B cell (primary cell): ENCODE measurements at regions not wholly inside any gene's neighbourhood (a gene's known extent, or its start where the extent isn't known, plus 50 kb on each side); places are given as distances from the start of the nearest gene placed in this dataset.

Experiments
- ATAC-seq: fragments of 200-7000 bp; cut with Tn5 transposase; one replicate; pipeline ENCODE4 v1.10.0; 2021; ENCODE audit warnings: low read depth, mild to moderate bottlenecking, moderate number of reproducible peaks, moderate library complexity
- CTCF ChIA-PET: fragments of 350-600 bp; sonication (Branson Sonifier 250); formaldehyde crosslinking; loops from one replicate; lab custom pipeline; 2021; ENCODE audit warnings: antibody characterized with exemption, inconsistent platforms; lab: Charles Lee
- POLR2A ChIA-PET: fragments of 350-600 bp; sonication (Branson Sonifier 250); formaldehyde crosslinking; loops from one replicate; lab custom pipeline; 2021; ENCODE audit warnings: antibody characterized with exemption; lab: Charles Lee
- DNase-seq: peaks from one replicate; pipeline ENCODE4 v3.0.0; 2013
- H2AFZ ChIP-seq: 2 replicates; pipeline ENCODE4 v1.6.1; 2012; ENCODE audit warnings: mild to moderate bottlenecking, low read depth, low read length; ENCODE audit not compliant: insufficient read depth, poor library complexity, severe bottlenecking
- H3K27ac ChIP-seq, 2 donors: 1 replicate in 1 of 2; 2 replicates in 1 of 2; pipeline ENCODE4 v1.5.1; 2012 to 2013; ENCODE audit warnings: low read length in 2 of 2, mild to moderate bottlenecking in 2 of 2, moderate library complexity in 1 of 2
- H3K27me3 ChIP-seq, 4 experiments: fragments of 200-600 bp in 1 of 4; sonication (generic) in 1 of 4; replicated peaks in 1 of 4; 1 replicate in 2 of 4; 2 replicates in 2 of 4; pipeline versions ENCODE4 v1.6.1 to v1.7.0; 2013 to 2016; ENCODE audit warnings: low read length in 3 of 4, mild to moderate bottlenecking in 2 of 4, mixed read lengths in 1 of 4, moderate library complexity in 1 of 4; ENCODE audit not compliant: insufficient read depth in 4 of 4, control insufficient read depth in 3 of 4; ENCODE audit errors: control extremely low read depth in 1 of 4
- H3K36me3 ChIP-seq, 2 experiments: replicated peaks in 1 of 2; 1 replicate in 1 of 2; 2 replicates in 1 of 2; pipeline versions ENCODE4 v1.6.1 to v1.7.1; 2013; ENCODE audit warnings: low read length in 1 of 2; ENCODE audit not compliant: insufficient read depth in 2 of 2, control insufficient read depth in 1 of 2; ENCODE audit errors: control extremely low read depth in 1 of 2, extremely low read depth in 1 of 2
- H3K4me1 ChIP-seq, 2 donors: fragments of 200-600 bp in 1 of 2; sonication (generic) in 1 of 2; 1 replicate in 1 of 2; 2 replicates in 1 of 2; pipeline versions ENCODE4 v1.5.1 to v1.6.1; 2013 to 2017; ENCODE audit warnings: low read length in 2 of 2; ENCODE audit not compliant: control insufficient read depth in 2 of 2, insufficient read depth in 2 of 2
- H3K4me2 ChIP-seq: replicated peaks from 2 replicates; pipeline ENCODE3; 2012; ENCODE audit warnings: mild to moderate bottlenecking, low read depth, low read length; ENCODE audit not compliant: poor library complexity, severe bottlenecking
- H3K4me3 ChIP-seq, 5 experiments: fragments of 200-600 bp in 1 of 5; sonication (generic) in 1 of 5; 1 replicate in 3 of 5; 2 replicates in 2 of 5; pipeline versions ENCODE4 v1.5.1 to v1.7.0; 2011 to 2016; ENCODE audit warnings: low read length in 4 of 5, mild to moderate bottlenecking in 4 of 5, low read depth in 2 of 5, control low read depth in 1 of 5, moderate library complexity in 1 of 5; ENCODE audit not compliant: insufficient read depth in 1 of 5; ENCODE audit errors: control extremely low read depth in 1 of 5, extremely low read depth in 1 of 5
- H3K79me2 ChIP-seq: fragments of 200-600 bp; sonication (generic); one replicate; pipeline ENCODE4 v1.6.0; 2016; ENCODE audit warnings: low read length; ENCODE audit not compliant: control insufficient read depth, insufficient read depth
- H3K9ac ChIP-seq: fragments of 200-600 bp; sonication (generic); 2 replicates; pipeline ENCODE4 v1.6.1; 2017; ENCODE audit warnings: mild to moderate bottlenecking, low read length, moderate library complexity
- H3K9me3 ChIP-seq, 3 donors: one replicate each; pipeline versions ENCODE4 v1.6.1 to v1.7.1; 2013; ENCODE audit warnings: low read length in 2 of 3; ENCODE audit not compliant: control insufficient read depth in 2 of 3, insufficient read depth in 1 of 3; ENCODE audit errors: control extremely low read depth in 1 of 3
- H4K20me1 ChIP-seq: 2 replicates; pipeline ENCODE4 v1.6.0; 2012; ENCODE audit warnings: mild to moderate bottlenecking, low read length; ENCODE audit not compliant: insufficient read depth, control insufficient read depth, poor library complexity, severe bottlenecking
- H3K27ac Mint-ChIP-seq: one replicate; pipeline ENCODE4 v1.8.0; 2021; ENCODE audit warnings: mixed read lengths
- H3K27me3 Mint-ChIP-seq: one replicate; pipeline ENCODE4 v1.8.0; 2021; ENCODE audit warnings: mixed read lengths
- H3K4me1 Mint-ChIP-seq: one replicate; pipeline ENCODE4 v1.8.0; 2021; ENCODE audit warnings: mixed read lengths
- H3K4me3 Mint-ChIP-seq: one replicate; pipeline ENCODE4 v1.8.0; 2021; ENCODE audit warnings: mixed read lengths
- H3K9me3 Mint-ChIP-seq: one replicate; pipeline ENCODE4 v1.8.0; 2022; ENCODE audit warnings: mixed read lengths; ENCODE audit not compliant: insufficient read depth
- EZH2 ChIP-seq: IDR thresholded peaks from 2 replicates; pipeline ENCODE4 v1.6.1; 2012; ENCODE audit warnings: borderline replicate concordance, low read depth, mild to moderate bottlenecking, moderate library complexity, low read length; ENCODE audit not compliant: insufficient read depth, poor library complexity, severe bottlenecking
- WGBS: methylation state at CpG from one replicate; pipeline ENCODE4 v1.1.5; 2013; ENCODE audit warnings: missing lambda C conversion rate; ENCODE audit not compliant: insufficient coverage; 5-methylcytosine and 5-hydroxymethylcytosine counted together
- intact Hi-C: fragments of 100-400 bp; cut with micrococcal nuclease; formaldehyde crosslinking; loops from one replicate; pipeline ENCODE4 v1.10.0; 2022
- TF ChIP-seq, protein P1 (sequence below): fragments of 200-600 bp; IDR thresholded peaks from one replicate; pipeline ENCODE4 v1.8.0; 2022; ENCODE audit warnings: antibody characterized with exemption, mild to moderate bottlenecking

DNA sequence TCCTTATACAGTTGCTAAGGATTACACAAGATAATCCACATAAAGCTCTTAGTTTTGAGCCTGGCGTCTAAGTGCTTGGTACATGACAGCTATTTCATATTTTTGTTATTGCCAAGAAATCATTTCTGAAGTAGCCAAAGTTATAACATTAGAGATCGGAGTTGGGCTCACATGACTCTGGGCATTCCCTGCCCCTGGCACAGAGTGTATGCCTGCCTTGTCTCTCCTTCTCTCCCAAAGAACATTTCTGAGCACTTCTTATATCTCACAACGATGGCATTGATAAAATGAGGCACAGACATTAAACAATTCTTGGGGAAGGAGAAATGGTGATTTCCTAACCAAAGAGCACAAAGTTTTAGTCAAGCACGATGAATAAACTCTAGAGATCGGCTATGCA, 87.7 kb upstream of the DDX18 start:
- Histone ChIP-seq H4K20me1 (no peaks in the 10 kb centered on the region), H3K36me3 (no peaks in the 10 kb centered on the region), H3K27me3 (no peaks in the 10 kb centered on the region), H3K9me3 (peaks cover 0 to 5% (median 1%) of the 10 kb centered on the region in 3 donors), H2AFZ (no peak overlapping the region), H3K79me2 (no peaks in the 10 kb centered on the region), H3K9ac (no peak overlapping the region), H3K4me1 (no peaks in the 10 kb centered on the region), H3K27ac (no peak overlapping the region), H3K4me2 (no peak overlapping the region), H3K4me3 (no peak overlapping the region)
- H3K4me3 Mint-ChIP-seq: no peak overlapping the region
- no peaks in the 10 kb centered on the region for H3K4me1 Mint-ChIP-seq
- no peaks in the 10 kb centered on the region for H3K9me3 Mint-ChIP-seq
- intact Hi-C loops: no loop called here
- CTCF ChIA-PET: no interaction called here
- H3K27ac Mint-ChIP-seq: no peak overlapping the region
- TF ChIP-seq EZH2: no peak
- TF ChIP-seq, protein P1, sequence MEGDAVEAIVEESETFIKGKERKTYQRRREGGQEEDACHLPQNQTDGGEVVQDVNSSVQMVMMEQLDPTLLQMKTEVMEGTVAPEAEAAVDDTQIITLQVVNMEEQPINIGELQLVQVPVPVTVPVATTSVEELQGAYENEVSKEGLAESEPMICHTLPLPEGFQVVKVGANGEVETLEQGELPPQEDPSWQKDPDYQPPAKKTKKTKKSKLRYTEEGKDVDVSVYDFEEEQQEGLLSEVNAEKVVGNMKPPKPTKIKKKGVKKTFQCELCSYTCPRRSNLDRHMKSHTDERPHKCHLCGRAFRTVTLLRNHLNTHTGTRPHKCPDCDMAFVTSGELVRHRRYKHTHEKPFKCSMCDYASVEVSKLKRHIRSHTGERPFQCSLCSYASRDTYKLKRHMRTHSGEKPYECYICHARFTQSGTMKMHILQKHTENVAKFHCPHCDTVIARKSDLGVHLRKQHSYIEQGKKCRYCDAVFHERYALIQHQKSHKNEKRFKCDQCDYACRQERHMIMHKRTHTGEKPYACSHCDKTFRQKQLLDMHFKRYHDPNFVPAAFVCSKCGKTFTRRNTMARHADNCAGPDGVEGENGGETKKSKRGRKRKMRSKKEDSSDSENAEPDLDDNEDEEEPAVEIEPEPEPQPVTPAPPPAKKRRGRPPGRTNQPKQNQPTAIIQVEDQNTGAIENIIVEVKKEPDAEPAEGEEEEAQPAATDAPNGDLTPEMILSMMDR: no peak
- H3K27me3 Mint-ChIP-seq: no peaks in the 10 kb centered on the region
- 100% methylated on average over 2 of the region's 5 CpGs for WGBS
- DNase-seq (no peak), ATAC-seq (no peak)
- POLR2A ChIA-PET: no interaction called here

DNA sequence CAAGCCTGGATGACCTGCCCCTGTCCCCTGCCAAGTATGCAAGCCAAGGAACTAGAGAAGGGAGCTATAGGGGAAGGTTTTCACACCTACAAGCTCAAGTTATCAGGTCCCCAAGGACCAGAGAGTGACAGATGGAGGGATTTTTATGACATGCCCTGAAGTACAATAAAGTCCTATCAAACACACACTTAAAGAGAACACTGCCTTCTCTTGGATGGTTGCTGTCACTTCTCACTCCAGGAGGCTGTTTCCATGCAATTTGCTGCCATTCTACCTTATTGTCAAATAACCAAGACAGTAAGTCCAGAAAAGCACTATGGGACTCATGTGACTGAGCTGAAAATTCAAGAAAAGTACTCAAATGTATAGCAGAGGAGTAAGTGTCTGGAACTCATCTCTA, 76.6 kb upstream of the DDX18 start:
- Mint-ChIP-seq H3K9me3 (no peaks in the 10 kb centered on the region), H3K4me1 (no peaks in the 10 kb centered on the region), H3K27ac (no peak overlapping the region), H3K4me3 (no peak overlapping the region), H3K27me3 (peaks cover 10% of the 10 kb centered on the region)
- H3K79me2 ChIP-seq: no peaks in the 10 kb centered on the region
- H3K36me3 ChIP-seq: no peaks in the 10 kb centered on the region
- H3K27ac ChIP-seq: no peak overlapping the region
- H4K20me1 ChIP-seq: no peaks in the 10 kb centered on the region
- ATAC-seq: no peak
- no peak overlapping the region for H3K4me3 ChIP-seq
- H3K4me2 ChIP-seq: no peak overlapping the region
- ChIA-PET CTCF (no interaction called here), POLR2A (no interaction called here)
- no peak for DNase-seq
- TF ChIP-seq EZH2: no peak
- TF ChIP-seq, protein P1: no peak
- no peak overlapping the region for H3K9ac ChIP-seq
- intact Hi-C loops: no loop called here
- no peaks in the 10 kb centered on the region for H3K27me3 ChIP-seq
- H3K9me3 ChIP-seq: no peaks in the 10 kb centered on the region
- no peak overlapping the region for H2AFZ ChIP-seq
- no peaks in the 10 kb centered on the region for H3K4me1 ChIP-seq
